Kasumi-1 (cell line): ENCODE measurements at regions not wholly inside any gene's neighbourhood (a gene's known extent, or its start where the extent isn't known, plus 50 kb on each side); places are given as distances from the start of the nearest gene placed in this dataset.
"Not testable (repeated sequence)": the region's sequence is repeated elsewhere in the genome, so short reads cannot be mapped to it uniquely, and the experiment has no call there.

Experiments
- DNase-seq, 2 experiments: peaks; one replicate each; lab custom pipeline; 2025; lab: John Stamatoyannopoulos, UW

DNA sequence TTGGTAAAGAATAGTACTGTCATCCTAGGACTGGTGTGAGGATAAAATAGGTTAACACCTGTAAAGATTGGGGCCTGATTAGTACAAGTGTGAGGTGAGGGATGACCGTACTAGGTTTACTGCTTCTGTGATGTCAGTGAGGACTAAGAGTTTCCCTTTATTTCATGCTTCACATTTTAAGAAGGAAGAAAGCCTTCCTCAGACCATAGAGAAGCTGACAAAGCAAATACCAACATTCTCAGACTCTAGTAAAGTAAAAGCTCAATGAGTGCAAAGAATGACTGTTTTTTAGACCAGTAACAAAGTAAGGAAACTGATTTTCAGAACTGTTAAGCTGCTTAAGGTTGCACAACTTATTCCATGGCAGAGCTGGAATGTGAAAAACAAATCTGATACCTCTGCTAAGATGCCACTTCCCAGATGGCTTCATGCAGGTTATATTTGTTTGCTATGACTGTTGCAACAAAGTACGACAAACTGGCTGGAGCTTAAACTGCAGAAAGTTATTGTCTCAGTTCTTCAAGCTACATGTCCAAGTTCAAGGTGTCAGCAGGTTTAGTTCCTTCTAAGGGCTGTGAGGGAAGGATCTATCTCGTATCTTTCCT lies 354.9 kb downstream of the RSL24D1 start:
- DNase-seq, result no peak

DNA sequence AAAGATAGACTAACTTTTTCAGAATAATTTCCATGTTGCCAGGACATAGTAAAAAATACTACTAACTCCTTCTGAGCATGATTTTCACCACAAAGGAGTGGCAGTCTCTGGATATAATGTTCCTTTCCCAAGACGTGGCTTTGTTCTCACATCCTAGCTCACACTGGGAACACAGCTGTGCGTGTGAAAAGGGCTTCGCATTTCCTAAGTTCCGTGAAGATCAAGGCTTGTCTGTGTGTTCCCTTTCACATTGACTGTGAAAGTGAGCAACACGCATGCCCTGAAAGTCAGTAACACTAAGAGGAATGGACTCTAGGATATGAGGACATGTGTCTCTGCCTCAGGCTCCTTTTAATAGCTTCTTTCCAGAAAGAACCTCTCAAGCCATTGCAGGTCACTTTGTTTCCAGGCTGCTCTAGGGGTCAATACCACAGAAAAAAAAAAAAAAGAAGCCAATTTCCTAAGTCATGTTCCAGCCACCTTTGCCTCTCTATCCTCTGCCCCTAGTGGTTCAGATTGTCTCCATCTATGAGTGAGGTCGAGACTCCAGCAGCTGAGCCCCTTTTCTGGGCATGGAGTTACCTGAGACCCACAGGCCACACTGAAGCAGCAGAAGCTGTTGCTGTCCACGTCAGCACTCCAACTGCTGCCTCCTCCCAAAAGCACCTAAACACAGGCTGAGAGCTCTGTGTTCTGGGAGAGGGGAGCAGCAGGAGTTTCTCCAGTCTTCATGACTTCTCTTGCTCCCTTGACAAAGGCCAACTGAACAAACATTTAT lies 355.9 kb downstream of the RSL24D1 start:
- DNase-seq, result peak in 1 of 2 experiments; percentile 13

DNA sequence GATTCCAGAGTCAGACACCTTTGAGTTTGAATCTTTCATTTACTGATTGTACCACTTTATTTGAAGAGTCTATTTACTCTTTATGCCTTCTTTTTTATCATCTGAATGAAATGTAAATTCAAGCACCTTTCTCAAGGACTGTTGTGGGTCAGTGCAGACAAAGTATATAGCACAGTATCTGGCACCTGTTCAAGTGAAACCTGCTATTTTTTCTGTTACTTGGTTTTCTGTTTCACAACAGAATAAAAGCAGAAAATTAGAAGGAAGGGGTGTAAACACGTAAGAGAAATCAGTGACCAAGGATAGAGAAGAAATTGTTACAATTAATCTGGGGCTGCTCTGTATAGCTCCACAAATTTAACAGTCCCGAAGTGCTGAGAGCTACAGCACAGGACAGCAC lies 357.4 kb downstream of the RSL24D1 start:
- DNase-seq, result no peak

DNA sequence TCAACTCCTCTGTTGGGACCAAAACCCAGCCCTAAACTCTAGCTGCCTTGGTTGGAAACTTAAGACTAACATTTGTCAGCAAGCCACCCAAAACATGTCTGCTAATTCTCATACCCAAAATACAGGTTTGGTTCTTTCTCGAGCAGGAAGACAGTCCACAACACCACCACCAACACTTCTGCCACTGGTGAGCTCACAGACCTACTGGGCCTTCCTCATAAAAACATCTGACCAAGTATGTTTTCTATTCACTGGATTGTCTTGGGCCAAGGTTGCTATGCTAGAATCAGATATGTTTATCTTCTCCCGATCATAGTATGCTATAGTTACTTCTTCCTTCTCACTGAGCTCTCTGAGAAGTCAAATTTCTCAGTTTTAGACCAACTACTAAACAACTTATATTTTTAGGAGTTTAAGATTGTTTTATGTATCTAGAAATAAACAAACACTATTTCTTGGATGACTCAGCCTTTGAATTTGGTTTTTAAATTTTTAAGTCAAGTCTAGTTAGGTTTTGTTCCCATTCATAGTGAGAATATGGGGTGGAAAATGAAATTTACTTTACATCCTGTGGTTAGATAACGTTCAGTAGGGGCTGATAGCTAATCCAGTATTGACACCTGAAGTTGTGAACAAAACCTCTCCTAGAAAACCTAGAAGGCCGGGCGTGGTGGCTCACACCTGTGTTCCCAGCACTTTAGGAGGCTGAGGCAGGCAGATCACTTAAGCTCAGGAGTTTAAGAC lies 360.5 kb downstream of the RSL24D1 start:
- DNase-seq, result no peak

DNA sequence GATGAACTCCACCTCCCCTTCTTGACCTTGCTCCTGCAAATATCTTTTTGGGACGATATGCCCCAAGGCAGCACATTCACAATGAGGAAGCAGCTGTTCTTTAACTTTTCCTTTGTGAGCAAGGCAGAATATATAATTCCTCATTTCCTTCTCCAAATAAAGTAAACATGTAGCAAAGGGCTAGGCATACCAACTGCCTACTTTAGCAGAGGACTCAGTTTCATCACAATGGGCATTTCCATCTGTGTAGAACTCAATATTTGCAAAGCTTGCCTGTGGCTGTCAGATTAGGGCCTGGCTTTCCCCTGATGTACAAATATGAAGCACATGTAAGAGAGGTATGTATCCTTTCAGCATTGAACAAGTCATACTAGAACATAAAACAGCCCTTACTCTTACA lies 366.9 kb downstream of the RSL24D1 start:
- DNase-seq, result peak; percentile 37 to 55

DNA sequence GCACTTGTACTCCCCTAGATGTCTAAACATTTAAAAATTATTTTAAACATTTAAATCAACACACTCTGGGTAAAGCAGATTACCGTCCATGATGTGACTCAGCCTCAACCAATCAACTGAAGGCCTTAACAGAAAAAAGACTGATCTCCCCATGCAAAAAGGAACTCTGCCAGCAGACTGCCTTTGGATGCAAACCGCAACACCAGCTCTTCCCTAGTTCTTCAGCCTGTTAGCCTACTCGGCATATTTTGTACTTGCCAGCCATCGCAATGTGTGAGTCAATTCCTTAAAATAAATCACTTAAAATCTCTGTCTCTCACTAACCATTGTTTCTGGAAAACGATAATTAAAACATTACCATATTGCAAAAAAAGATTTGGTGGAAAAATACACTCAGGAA lies 375.9 kb downstream of the RSL24D1 start:
- DNase-seq, result no peak

DNA sequence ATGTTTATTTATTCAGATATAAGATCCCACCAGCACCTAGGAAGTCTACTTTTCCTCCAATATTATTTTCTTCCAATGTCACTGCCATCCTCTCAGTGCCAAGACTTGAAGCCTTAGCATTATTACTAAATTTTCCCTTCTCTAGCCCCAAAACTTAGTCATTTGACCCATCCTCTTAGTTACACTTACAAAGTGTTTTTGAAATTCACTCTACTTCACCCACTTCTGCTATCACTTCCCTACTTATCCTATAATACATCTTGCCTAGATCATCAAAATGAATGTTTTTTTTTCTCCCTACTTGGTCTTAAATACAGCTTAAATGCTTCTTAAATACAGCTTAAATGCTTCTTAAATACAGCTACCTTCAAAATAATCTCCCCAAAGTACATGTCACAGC lies 376.6 kb downstream of the RSL24D1 start:
- no peak for DNase-seq

DNA sequence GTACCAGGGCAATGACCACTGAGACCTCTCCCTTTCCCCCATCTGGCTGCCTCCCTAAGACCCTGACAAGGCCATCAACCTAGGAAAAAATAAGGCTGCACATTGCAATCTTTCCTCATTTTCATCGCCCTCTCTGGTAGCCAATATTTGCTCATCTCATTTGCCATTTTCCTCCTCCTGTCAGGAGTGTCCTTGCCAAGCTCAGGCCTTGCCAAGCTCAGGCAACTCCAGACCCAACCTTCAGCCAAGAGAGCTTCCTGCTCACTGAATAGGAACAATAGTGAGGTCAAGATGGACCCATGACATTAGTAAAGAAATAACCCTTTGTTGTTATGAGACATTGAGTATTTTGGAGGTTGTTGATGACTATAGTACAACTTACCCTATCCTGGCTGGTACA lies 380.3 kb downstream of the RSL24D1 start:
- DNase-seq, result no peak

DNA sequence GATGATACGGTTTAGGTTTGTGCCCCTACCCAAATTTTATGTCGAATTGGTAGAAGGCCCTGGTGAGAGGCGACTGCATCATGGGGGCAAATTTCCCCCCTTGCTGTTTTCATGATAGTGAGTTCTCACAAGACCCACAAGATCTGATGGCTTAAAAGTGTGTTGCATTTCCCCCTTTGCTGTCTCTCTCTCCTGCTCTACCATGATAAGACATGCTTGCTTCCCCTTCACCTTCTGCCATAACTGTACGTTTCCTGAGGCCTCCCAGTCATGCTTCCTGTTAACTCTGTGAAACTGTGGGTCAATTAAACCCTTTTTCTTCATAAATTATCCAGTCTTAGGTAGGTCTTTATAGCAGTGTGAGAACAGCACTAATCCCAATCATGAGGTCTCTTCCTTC lies 381.2 kb downstream of the RSL24D1 start:
- peak; percentile 51 to 56 for DNase-seq

DNA sequence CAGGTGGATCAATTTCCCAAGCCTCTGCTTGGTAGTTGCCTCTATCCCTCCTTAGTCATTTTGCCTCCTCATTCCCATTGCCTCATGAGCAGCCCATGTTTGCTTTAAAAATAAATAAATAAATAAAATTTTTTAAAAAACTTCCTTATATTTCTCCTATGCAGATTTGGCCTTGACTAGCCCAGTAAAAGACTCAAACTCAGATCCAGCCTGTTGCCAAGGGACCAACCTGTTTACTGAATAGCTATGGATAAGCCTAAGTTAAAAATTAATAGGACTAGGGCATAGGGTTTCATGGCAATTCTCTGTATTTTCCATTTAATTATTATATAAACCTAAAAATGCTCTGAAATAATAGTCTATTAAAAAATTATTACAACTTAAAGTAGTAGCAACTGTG lies 384.4 kb downstream of the RSL24D1 start:
- no peak for DNase-seq

DNA sequence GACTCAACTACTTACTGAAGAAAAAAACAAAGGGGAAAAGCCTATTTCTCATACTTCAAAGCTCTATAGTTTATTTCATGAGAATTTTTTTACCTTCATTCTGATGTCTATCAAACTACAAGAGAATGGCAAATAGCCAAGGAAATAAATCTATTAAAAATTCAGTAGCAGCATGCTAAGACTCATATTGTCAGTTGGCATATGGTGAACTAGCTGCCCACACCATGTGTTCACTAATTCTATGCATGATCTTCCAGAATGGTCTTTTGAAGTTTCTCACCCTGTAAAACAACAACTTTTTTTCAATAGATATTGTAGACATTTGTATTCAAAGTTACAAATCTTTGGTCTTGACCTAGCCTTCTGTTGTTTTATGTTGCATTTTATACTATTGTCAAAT lies 386.2 kb downstream of the RSL24D1 start:
- DNase-seq, result no peak

DNA sequence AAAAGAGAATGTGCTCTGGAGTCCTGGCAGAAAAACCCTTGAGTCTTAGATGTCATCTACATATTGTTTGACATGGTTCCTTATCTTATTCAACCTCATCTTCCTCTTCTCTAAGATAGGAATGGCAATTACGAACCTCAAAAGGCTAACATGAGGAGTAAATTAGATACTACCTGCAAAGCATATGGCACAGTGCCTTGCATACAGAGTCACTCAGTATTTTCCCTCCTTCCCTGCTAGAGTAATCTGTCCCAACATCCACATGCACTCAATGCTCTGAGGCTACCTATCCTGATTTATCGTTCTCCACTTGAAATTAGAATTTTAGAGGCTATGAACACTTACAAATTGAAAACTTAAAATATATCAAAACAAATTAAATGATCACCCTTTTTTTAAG lies 386.7 kb downstream of the RSL24D1 start:
- DNase-seq, result no peak

DNA sequence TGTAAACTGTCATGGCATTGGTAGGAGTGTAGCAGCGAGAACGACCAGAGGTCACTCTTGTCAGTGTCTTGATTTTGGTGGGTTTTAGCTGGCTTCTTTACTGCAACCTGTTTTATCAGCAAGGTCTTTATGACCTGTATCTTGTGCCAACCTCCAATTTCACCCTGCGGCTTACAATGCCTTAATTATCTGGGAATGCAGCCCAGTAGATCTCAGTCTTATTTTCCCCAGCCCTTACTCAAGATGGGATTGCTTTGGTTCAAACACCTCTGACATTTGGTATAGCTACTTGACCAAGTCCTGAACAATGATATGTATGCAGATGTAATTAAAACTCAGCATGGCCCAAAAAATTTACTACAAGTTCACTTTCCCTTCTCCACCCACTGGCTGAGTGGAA lies 388.4 kb downstream of the RSL24D1 start:
- no peak for DNase-seq

DNA sequence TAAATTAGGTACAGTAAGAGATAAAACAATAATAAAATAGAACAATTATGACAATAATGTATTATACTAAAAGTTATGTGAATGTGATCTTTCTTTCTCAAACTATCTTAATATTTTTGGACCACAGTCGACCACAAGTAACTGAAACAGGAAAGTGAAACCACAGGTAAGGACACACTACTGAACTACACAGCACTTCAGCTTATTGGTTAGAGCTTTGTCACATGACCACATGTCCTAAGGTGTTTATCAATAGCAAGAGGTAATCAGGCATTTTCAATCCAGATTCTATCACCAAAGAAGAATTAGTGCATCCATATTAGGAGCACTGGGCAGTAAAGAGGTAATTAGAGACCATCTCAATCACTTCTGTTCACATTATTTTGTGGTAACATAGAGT lies 392.8 kb downstream of the RSL24D1 start:
- DNase-seq, result peak in 1 of 2 experiments; percentile 19

DNA sequence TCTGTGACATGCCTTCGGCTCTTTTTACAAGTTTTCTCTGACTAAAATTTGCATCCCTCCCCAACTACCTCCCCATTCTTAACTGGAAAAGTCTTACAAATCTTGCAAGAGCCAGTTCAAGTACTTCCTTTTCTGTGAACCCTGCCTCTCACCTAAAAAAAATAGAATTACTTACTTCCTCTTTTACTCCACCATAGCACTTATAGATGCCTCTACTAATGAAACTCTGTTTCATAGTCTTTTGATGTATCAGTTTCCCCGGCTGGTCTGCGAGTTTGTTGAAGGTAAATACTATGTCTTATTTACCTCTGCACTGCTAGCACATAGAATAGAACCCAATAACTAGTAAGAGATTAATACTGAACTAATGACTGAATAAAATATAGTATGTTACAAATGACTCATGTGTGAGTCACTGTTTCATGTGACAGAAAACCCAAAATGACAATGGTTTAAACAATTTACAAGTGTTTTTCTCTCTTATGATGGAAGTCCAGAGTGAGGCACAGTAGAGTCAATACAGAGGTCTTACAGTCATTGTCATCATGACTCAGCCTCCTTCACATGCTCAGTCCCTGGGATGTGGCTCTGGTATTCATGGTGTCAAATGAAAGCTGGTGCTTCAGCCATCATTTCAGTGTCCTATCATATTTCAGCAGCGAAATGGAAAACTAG lies 393.5 kb downstream of the RSL24D1 start:
- peak; percentile 94 to 98 for DNase-seq

DNA sequence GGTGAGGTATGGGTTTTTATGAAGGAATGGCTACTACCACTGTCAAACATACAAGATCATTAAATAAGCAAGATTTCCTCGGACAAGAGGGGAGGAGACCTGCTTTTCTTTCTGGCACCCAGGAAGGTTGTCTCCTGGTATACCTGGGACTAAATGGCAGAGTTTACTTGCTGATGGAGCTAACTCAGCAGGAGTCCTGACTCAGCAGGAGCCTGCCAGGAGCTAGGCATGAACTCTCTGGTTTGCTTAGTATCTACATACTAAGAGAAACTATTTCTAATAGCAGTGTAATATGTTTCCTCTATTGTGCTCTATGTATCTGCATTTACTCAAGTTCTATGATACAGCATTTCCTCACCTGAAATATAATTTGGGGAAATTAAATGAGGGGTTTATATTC lies 404.2 kb downstream of the RSL24D1 start:
- DNase-seq, result no peak

DNA sequence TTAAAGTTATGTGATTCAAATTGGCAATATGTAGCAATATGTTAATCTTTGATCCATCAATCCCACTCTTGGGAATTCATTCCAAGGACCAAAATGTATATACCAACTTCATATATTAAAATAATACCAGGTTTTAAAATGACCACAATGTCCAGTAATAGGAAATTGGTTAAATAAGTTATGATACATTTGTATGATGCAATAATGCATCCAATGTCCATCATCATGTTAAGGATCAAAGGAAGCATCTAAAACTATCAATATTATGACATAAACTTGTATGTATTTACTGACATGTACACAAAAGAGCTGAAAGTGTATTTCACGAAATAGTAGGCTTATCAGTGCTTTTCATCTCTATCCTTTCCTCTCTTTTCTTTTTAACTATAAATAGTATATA lies 406.0 kb downstream of the RSL24D1 start:
- DNase-seq, result no peak

DNA sequence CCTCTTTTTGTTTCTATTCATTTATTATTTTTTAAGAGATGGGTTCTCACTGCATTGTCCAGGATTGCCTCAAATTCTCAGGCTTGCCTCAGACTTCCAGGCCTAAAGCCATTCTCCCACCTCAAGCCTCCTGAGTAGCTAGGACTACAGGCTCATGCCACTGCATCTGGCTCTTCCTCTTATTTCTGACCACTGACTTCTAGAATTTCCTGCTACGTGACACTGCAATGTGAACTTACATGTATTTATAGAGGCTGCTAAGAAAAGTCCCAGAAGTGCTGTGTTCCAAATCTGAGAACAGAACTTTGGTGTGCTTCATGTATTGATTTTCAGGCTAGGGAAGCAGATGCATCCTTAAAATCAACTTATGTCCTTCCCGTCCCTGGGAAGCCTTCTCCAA lies 407.4 kb downstream of the RSL24D1 start:
- DNase-seq, result peak; percentile 74 to 80

DNA sequence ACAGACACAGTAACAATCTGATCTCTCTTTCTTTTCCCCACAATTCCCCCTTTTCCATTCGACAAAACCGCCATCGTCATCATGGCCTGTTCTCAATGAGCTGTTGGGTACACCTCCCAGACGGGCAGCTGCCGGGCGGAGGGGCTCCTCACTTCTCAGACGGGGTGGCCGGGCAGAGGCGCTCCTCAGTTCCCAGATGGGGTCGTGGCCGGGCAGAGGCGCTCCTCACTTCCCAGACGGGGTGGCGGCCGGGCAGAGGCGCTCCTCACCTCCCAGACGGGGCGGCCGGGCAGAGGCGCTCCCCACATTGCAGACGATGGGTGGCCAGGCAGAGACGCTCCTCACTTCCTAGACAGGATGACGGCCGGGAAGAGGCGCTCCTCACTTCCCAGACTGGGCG lies 415.5 kb downstream of the RSL24D1 start:
- not testable (repeated sequence) for DNase-seq

DNA sequence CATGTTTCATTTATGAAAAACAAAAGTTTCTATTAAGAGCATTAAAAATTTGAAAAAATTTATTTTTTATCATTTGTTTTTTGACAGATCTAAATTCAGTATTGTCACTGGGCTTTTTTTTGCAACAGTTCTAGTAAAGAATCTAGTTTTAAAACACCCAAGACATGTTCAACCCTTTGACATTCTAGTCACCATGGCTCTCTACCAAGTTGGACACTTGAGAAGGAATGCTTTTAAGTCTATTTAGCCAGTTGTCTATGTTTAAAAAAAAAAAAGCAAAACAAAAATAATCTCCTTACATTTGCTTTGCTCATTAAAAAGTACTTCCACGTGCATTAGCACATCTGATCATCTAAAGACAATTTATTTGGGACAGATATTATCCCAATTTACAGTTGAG lies 417.5 kb downstream of the RSL24D1 start:
- no peak for DNase-seq

DNA sequence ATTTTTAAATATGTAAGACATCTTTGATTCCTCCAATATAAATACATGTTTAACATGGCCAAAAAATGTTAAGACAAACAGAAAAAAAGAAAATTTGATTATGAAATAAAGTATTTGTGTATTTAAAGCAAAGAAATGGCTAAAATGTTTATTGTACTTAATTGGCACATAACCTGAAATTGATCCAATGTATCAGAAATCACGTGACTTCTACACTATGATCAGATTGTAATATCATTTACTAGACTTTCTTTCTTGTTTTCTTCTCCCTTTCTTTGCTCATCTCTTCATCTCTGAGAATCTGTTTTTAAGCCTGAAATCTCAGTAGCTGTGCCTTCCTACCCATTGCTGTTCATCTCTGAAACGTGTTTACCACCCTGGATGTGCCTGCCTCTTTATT lies 420.3 kb downstream of the RSL24D1 start:
- no peak for DNase-seq

DNA sequence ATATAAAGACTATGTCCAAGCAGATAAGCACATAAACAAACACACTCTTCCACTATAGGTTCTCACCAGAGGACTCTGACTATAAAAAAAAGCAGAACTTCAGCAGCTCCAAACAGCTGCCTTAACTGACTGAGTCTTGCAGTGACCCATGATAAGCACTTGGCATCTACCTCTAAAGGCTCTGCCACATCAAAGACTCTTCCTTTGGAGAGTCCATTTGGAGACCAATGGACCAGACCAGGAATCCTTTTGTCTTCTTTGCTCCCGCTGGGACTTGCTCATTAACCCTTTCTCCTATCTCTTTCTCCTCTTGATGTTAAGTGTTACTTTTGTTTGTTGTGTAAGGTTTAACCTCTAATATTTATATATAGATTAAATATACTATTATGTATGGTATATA lies 424.1 kb downstream of the RSL24D1 start:
- peak; percentile 21 to 36 for DNase-seq

DNA sequence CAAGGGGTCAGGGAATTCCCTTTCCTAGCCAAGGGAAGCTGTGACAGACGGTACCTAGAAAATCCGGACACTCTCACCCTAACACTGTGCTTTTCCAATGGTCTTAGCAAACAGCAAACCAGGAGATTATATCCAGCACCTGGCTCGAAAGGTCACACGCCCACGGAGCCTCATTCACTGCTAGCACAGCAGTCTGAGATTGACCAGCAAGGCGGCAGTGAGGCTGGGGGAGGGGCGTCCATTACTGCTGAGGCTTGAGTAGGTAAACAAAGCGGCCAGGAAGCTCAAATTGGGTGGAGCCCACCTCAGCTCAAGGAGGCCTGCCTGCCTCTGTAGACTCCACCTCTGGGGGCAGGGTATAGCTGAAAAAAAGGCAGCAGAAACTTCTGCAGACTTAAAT lies 447.3 kb downstream of the RSL24D1 start:
- not testable (repeated sequence) for DNase-seq
